ENCODE measurements at regions not wholly inside any gene's neighbourhood (a gene's known extent, or its start where the extent isn't known, plus 50 kb on each side); places are given as distances from the start of the nearest gene placed in this dataset.

DNA sequence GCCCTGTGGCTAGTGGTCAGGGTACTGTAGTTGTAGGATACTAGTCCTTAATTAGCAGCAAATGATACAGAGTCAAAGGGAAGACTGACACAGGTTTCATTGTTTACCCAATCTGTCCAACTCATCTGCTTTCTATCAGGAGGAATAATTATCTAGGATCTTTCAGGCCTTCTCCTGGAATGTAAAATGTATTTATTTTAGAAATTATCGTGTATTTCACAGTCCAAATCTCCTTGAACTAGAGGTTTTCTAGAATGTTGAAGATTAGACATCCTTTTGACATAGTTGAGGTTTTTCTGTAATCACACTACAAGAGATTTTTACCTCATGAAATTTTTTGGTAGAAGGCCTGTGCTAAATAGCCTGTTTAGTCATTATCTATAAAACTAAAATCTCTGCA is 1694.8 kb upstream of the PCDH20 start:
- Histone ChIP-seq H2BK120ac (ENCODE audit: low read depth, low read length, poor library complexity, severe bottlenecking) (no peak overlapping the region), H3K79me1 (ENCODE audit: insufficient read depth, low read depth, low read length, poor library complexity, severe bottlenecking) (no peaks in the 10 kb centered on the region), H3K18ac (ENCODE audit: insufficient read length, low read depth, low read length) (no peak overlapping the region), H3K23me2 (ENCODE audit: insufficient read length, low read depth, low read length, poor library complexity, severe bottlenecking) (no peaks in the 10 kb centered on the region), H2BK20ac (ENCODE audit: low read depth, low read length, poor library complexity, severe bottlenecking) (no peak overlapping the region), H2BK5ac (ENCODE audit: insufficient read length, low read length) (no peak overlapping the region), H4K8ac (replicated peaks; ENCODE audit: insufficient read length, low read depth, low read length) (no peak overlapping the region), H3K4ac (ENCODE audit: low read depth, low read length) (no peak overlapping the region), H3K9me3 (ENCODE audit: control insufficient read depth, low read depth, low read length) (no peaks in the 10 kb centered on the region), H3K27me3 (ENCODE audit: insufficient read depth, low read length) (no peaks in the 10 kb centered on the region), H4K91ac (ENCODE audit: insufficient read length, low read depth, low read length) (no peak overlapping the region), H3K9ac (ENCODE audit: extremely low read depth, insufficient read length, low read length) (no peak overlapping the region), H2AFZ (ENCODE audit: low read length) (no peak overlapping the region), H3K79me2 (ENCODE audit: insufficient read depth, low read length) (no peaks in the 10 kb centered on the region), H3K14ac (ENCODE audit: insufficient read depth, low read length) (no peak overlapping the region), H3K56ac (ENCODE audit: insufficient read length, low read depth, low read length) (no peak overlapping the region), H2BK12ac (ENCODE audit: insufficient read length, low read depth, low read length) (no peak overlapping the region), H3T11ph (ENCODE audit: low read length) (no peak overlapping the region), H3K23ac (ENCODE audit: insufficient read length, low read depth, low read length) (no peak overlapping the region), H2BK15ac (ENCODE audit: low read depth, low read length) (no peak overlapping the region), H3K4me2 (ENCODE audit: insufficient read depth, insufficient read length, low read length) (no peak overlapping the region), H3K27ac (ENCODE audit: insufficient read length, low read depth, low read length) (no peak overlapping the region), H4K5ac (ENCODE audit: insufficient read length, low read depth, low read length) (no peak overlapping the region), H2AK5ac (ENCODE audit: insufficient read length, low read length) (no peak overlapping the region), H3K4me1 (ENCODE audit: insufficient read depth, low read length) (no peaks in the 10 kb centered on the region), H4K20me1 (ENCODE audit: control insufficient read depth, insufficient read depth, insufficient read length) (no peaks in the 10 kb centered on the region)
- no peaks in the 10 kb centered on the region for H3K27me3 Mint-ChIP-seq (ENCODE audit: low read depth)
- H3K4me3 Mint-ChIP-seq, result no peak overlapping the region
- TF ChIP-seq, protein P1, sequence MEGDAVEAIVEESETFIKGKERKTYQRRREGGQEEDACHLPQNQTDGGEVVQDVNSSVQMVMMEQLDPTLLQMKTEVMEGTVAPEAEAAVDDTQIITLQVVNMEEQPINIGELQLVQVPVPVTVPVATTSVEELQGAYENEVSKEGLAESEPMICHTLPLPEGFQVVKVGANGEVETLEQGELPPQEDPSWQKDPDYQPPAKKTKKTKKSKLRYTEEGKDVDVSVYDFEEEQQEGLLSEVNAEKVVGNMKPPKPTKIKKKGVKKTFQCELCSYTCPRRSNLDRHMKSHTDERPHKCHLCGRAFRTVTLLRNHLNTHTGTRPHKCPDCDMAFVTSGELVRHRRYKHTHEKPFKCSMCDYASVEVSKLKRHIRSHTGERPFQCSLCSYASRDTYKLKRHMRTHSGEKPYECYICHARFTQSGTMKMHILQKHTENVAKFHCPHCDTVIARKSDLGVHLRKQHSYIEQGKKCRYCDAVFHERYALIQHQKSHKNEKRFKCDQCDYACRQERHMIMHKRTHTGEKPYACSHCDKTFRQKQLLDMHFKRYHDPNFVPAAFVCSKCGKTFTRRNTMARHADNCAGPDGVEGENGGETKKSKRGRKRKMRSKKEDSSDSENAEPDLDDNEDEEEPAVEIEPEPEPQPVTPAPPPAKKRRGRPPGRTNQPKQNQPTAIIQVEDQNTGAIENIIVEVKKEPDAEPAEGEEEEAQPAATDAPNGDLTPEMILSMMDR (conservative IDR thresholded peaks at IDR 0.05), result no peak
- no CpG with 5 or more reads among the region's 1 CpG for WGBS (ENCODE audit: extremely low coverage, insufficient read length, low lambda C conversion rate)
- no peaks in the 10 kb centered on the region for H3K36me3 Mint-ChIP-seq (ENCODE audit: insufficient read depth in 1 of 3, low read depth in 3 of 3)
- DNase-seq, result no peak
- no peaks in the 10 kb centered on the region for H3K4me1 Mint-ChIP-seq
- H3K27ac Mint-ChIP-seq, result no peak overlapping the region
- no peaks in the 10 kb centered on the region for H3K9me3 Mint-ChIP-seq
